ENCODE measurements at regions not wholly inside any gene's neighbourhood (a gene's known extent, or its start where the extent isn't known, plus 50 kb on each side); places are given as distances from the start of the nearest gene placed in this dataset.
"Not testable (repeated sequence)": the region's sequence is repeated elsewhere in the genome, so short reads cannot be mapped to it uniquely, and the experiment has no call there.

GRCh38 chr1:54475357-54475881 is 69.2 kb upstream of the SSBP3 start:
- no peak for FAIRE-seq
- DNase-seq (ENCODE audit: extremely low spot score, insufficient read length, low read depth): no peak

- no peak for DNase-seq (ENCODE audit: extremely low spot score, insufficient read length, low read depth)
- no peak for FAIRE-seq
Observed at GRCh38 chr1:54474310-54475251, 68.4 kb upstream of the SSBP3 start.

GRCh38 chr1:54471588-54471987 is 65.4 kb upstream of the SSBP3 start:
- no peak for DNase-seq (ENCODE audit: extremely low spot score, insufficient read length, low read depth)

GRCh38 chr1:54469444-54469843 is 63.2 kb upstream of the SSBP3 start:
- not testable (repeated sequence) for FAIRE-seq

More at GRCh38 chr1:54471588-54471987, 65.4 kb upstream of the SSBP3 start:
- FAIRE-seq: no peak

GRCh38 chr1:54468288-54469084 is 62.3 kb upstream of the SSBP3 start:
- FAIRE-seq; DNase-seq (ENCODE audit: extremely low spot score, insufficient read length, low read depth): not testable (repeated sequence)

More at GRCh38 chr1:54469444-54469843, 63.2 kb upstream of the SSBP3 start:
- DNase-seq (ENCODE audit: extremely low spot score, insufficient read length, low read depth): not testable (repeated sequence)

GRCh38 chr1:54465351-54465811 is 59.2 kb upstream of the SSBP3 start:
- FAIRE-seq: no peak
- DNase-seq (ENCODE audit: extremely low spot score, insufficient read length, low read depth): no peak

GRCh38 chr1:54464477-54465146 is 58.4 kb upstream of the SSBP3 start:
- DNase-seq (ENCODE audit: extremely low spot score, insufficient read length, low read depth) (no peak), FAIRE-seq (no peak)

- FAIRE-seq: no peak
- DNase-seq (ENCODE audit: extremely low spot score, insufficient read length, low read depth): no peak
Observed at GRCh38 chr1:54464031-54464476, 57.9 kb upstream of the SSBP3 start.

- FAIRE-seq (no peak), DNase-seq (ENCODE audit: extremely low spot score, insufficient read length, low read depth) (no peak)
Observed at GRCh38 chr1:54463259-54464030, 57.3 kb upstream of the SSBP3 start.

- FAIRE-seq (no peak), DNase-seq (ENCODE audit: extremely low spot score, insufficient read length, low read depth) (no peak)
Observed at GRCh38 chr1:54462597-54463258, 56.5 kb upstream of the SSBP3 start.

- FAIRE-seq (no peak), DNase-seq (ENCODE audit: extremely low spot score, insufficient read length, low read depth) (no peak)
Observed at GRCh38 chr1:54461731-54462596, 55.8 kb upstream of the SSBP3 start.

GRCh38 chr1:54460861-54461387 is 54.7 kb upstream of the SSBP3 start:
- FAIRE-seq: no peak
- DNase-seq (ENCODE audit: extremely low spot score, insufficient read length, low read depth): no peak

- FAIRE-seq (no peak), DNase-seq (ENCODE audit: extremely low spot score, insufficient read length, low read depth) (no peak)
Observed at GRCh38 chr1:54460351-54460750, 54.2 kb upstream of the SSBP3 start.

GRCh38 chr1:54459726-54460191 is 53.6 kb upstream of the SSBP3 start:
- DNase-seq (ENCODE audit: extremely low spot score, insufficient read length, low read depth): no peak
- no peak for FAIRE-seq

- no peak for DNase-seq (ENCODE audit: extremely low spot score, insufficient read length, low read depth)
- FAIRE-seq: no peak
Observed at GRCh38 chr1:54459140-54459539, 52.9 kb upstream of the SSBP3 start.

GRCh38 chr1:54456921-54457529 is 50.8 kb upstream of the SSBP3 start:
- DNase-seq (ENCODE audit: extremely low spot score, insufficient read length, low read depth) (no peak), FAIRE-seq (no peak)

GRCh38 chr1:54456361-54456760 is 50.2 kb upstream of the SSBP3 start:
- DNase-seq (ENCODE audit: extremely low spot score, insufficient read length, low read depth) (no peak), FAIRE-seq (no peak)
